ENCODE measurements at regions not wholly inside any gene's neighbourhood (a gene's known extent, or its start where the extent isn't known, plus 50 kb on each side); places are given as distances from the start of the nearest gene placed in this dataset.
"Not testable (repeated sequence)": the region's sequence is repeated elsewhere in the genome, so short reads cannot be mapped to it uniquely, and the experiment has no call there.

DNA sequence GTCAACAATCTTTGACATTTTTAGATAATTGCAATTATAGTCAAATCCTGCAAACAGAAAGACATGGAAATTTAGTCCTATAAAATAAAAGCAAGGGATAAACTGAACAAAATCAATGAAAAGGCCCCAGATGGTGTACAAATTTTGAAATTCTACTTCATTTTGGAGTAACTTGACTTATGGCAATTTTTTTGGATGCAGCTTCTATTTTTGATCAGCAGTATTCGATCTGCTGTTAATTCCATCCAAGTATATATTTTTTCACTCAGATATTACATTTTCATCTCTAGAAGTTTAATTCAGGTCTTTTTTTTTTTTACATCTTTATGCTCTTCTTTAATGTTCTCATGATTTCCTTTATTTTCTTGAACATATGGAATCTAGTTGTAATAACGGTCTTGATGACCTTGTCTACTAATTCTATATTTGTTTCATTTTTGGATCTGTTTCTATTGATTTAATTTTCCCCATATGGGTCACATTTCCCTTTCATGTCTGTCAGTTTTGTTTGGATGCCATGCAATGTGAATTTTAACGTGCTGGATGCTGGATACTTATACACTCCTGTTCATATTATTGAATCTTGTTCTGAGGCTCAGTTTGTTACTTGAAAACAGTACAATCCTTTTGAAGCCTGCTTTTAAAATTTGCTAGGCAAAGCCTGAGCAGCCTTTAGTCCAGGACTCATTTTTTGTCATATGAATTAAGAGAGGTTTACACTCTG, 164.3 kb upstream of the FAM3C start:
- no peak for DNase-seq

DNA sequence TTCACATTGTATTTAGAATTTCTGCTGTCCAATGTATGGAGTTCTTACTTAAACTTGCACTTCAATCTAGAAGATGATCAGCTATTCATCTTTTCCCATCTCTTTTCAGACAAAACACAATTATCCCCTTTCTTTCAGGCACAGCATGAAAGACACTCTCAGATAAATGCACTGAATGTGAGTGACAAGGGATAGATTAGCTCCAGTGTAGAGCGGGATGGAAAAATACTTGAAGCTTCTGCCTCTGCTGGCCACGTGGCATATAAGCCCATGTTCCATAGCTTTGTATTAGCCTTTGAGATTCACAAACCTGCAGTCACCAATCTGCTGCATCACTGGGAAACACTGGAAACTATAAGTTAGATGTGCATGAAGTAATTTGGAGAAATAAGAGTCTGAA, 162.2 kb upstream of the FAM3C start:
- no peak for DNase-seq

GRCh38 chr7:121557034-121557892, 161.2 kb upstream of the FAM3C start:
- DNase-seq = no peak

DNA sequence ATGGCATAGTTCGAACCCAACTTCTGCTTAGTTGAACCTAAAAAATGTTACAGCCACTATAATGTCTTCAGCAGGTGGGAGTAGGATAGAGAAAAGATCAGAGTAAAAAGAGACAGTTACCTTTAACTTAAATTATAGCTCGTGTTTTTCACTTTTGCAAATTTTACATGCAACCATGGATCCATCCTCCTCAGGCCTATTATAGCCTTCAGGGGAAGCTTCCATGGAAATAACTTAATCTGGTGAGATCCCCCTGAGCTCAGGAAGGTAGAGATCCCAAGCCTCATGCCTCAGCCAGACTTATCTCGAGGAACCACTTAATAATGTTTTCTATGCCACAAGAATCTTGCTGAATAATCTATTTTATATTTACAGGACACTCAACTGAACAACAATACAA, 159.4 kb upstream of the FAM3C start:
- DNase-seq = no peak

DNA sequence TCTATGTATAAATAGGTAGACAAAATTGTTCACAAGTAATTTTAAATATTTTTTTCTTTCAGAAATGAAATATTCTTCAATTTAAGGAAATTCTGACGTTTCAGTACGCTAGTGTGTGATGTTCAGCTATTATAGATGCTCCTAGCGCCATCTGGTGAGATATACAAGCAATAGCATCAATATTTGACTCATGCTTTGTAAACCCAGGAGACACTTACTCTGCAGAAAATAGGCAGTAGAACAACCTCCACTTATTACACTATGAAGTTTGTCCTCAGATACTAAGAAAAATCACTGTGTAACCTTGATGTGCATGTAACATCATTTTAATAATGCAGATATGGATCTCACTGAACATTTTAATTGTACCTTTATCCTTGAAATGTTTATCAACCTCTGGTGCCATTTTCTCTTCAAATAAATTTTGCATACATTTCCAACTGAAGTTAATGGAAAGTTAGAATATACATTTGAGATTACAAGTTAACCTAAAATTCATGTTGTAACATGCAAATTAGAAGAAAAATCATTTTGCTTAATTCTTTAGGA, 151.5 kb upstream of the FAM3C start:
- peak in 1 of 2 donors; percentile 20 for DNase-seq

DNA sequence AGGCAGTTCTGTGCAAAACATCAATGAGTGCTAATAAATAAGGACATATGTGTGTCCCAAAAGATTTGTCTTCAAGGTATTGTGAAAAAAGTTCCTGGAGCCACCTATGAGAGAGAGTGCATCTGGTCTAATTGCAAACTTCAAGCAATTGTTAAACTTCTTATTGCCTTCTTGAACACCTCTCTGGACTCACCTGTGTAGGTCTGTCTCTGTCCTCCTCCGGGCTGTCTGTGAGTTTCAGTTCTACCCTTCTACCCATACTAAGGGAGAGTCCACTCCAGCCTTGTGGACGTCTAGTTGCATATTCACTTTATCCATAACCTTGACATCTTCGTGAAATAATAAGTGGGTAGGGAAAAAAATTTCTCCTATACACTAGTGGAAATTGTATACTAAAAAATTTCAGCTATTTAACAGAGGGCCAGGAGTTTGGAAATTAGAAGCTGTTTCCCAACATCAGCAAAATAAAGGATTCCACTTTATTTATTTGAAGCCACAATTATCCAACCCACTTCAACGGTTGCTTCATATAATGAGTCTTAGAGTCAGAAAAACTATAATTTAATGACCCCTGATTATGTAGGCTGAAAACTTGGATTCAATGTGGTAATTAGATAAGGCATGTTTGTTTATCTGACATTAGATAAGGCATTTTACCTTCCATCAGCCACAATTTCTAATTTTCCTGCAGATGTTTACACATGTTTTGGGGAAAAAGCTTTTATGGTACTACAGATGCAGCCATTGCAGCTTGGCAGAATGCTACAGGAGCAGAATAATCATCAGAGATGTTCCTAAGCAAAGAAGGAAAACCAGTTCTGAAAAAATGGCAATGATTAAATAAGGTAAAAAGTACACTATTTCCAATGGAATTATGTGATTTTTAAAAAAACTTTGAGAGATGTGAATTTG, 150.8 kb upstream of the FAM3C start:
- no peak for DNase-seq

- no peak for DNase-seq
Measured at GRCh38 chr7:121545418-121545817, 149.3 kb upstream of the FAM3C start.

DNA sequence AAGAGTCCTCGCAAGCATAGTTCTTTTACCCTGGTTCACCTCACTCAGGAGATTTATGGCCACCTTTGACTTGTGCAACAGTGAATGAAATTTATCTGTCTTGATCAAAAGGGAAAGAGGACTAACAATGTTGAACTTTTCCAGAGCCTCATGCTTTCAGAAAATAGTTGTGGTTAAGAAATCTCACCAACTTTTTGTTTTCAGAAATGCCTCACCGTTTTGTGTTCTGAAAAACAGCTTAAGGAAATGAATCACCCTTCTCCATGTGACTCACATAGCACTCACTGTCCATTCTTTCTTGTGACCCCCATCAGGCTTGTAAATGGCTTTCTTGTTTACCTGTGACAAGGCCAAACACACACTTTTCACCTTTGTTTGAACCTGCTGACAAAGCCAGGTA, 148.6 kb upstream of the FAM3C start:
- peak in 1 of 2 donors; percentile 14 for DNase-seq

DNA sequence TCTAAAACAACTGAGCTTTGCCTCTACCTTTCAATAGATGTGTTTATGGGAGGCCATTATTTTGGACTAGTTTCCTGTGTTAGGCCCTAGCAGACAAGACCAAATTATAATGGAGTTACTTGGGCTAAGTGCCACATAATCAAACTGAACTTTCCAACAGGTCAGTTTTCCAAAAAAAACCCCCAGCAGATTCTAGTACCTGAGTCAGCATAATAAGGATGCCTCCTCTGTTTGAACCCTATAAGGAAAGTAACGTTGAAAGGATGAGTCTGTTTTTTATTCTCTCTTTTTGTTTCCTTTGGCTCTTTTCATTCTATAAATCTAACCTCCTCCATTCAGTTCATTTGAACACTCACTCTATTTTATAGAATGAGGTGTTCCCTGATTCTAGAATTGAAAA, 148.1 kb upstream of the FAM3C start:
- no peak for DNase-seq

DNA sequence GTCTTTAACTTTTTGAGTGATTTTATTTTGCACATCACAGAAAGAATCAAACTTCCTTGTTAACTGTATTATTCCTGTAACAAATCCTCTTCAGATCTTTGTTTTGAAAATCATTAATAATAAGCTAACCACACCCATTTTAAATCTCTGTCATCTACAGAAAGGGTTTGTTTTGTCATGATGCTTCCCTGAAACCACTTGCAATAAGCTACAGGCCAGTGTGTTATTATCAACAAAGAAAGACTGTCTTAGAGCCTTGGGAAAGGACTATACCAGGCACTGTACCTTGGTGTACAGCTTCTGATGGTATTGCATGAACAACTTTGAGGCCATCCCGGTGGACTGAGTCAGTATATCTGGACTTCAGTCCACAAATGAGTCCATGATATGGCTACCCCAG, 145.3 kb upstream of the FAM3C start:
- no peak for DNase-seq

DNA sequence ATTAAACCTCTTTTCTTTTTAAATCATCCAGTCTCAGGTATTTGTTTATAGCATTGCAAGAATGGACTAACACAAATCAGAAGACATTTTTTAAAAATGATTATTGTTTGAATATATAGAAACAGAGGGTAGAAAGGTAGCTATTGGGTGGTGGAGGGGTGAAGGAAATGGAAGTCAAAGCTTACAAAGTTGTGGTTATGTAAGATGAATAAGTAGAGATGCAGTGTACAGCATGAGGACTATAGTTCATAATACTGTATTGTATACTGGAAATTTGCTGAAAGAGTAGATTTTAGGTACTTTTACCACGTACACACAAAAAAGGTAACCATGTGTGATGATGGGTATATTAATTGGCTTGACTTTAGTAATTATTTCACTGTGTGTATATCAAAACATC, 144.0 kb upstream of the FAM3C start:
- DNase-seq = no peak

- no peak for DNase-seq
Measured at GRCh38 chr7:121537031-121537430, 140.9 kb upstream of the FAM3C start.

- no peak for DNase-seq
Measured at GRCh38 chr7:121531175-121532070, 135.3 kb upstream of the FAM3C start.

DNA sequence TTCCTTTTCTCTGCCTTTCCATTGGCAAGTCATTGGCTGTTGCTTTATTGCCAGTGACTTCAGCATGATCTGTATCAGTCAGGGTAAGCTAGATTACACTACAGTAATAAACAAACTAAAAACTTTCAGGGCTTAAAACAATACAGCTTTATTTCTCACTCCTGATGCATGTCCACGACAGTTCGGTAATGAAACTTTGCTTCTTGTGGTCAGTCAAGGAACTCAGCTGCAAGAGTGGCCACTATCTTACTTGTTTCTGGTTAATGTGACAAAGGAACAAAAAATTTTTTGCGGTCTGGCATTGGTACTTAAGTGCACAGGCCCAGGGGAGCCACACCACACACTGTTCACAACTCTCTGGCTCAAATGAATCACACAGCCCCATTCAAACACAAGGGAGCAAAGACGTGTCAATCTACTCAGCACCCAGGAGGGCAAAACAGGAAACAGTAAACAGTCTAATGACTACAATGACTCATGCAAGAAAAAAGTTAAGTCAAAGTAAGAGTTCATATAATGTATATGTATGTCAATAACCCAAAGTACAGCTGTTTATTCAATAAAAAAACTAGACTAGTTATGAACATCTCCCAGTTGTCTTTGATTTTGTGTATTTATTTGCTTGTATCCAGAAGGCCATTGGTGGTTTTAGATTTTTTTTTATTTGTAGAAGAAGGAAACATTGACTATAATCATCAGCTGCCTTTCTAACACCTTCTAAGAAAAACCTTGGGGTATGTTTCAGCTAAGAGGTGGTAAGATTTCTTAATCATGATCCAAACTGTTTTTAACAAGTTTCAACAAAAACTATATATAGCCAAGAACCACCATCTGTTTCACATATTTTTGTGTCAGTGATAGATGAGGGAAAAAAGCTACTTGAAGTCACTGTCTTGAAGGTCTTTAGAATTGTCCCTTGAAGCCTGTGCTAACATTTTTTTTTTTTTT, 134.4 kb upstream of the FAM3C start:
- no peak for DNase-seq

GRCh38 chr7:121529003-121529402, 132.9 kb upstream of the FAM3C start:
- DNase-seq = no peak

GRCh38 chr7:121526210-121526609, 130.1 kb upstream of the FAM3C start:
- not testable (repeated sequence) for DNase-seq

GRCh38 chr7:121525155-121525819, 129.2 kb upstream of the FAM3C start:
- DNase-seq = no peak

GRCh38 chr7:121521711-121522400, 125.7 kb upstream of the FAM3C start:
- no peak for DNase-seq

DNA sequence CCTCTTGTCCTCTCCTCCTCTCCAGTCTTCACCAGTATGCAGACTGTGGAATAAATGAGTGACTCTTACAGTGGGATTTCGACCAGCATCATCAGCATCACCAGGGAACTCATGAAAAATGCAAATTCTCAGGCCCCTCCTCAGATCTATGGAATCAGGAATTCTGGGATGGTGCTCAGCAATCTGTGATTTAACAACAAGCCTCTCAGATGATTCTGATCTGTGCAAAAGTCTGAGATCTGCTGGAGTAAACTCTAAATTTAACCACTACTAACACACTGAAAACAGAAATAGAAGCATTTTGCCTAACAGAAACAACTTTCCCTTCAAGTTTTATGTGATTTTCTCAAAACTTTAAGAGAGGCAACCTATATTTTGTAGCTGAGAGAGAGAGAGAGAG, 124.8 kb upstream of the FAM3C start:
- no peak for DNase-seq

Data from bone marrow (tissue), 2 donors.